Stimulated activated CD8-positive, alpha-beta memory T cell treated with anti-CD3 and anti-CD28 coated beads, Interleukin-2, amount 100 ng/mL, for 48 hours (primary cell): ENCODE measurements at regions not wholly inside any gene's neighbourhood (a gene's known extent, or its start where the extent isn't known, plus 50 kb on each side); places are given as distances from the start of the nearest gene placed in this dataset.

Experiments used
- DNase-seq, 2 donors: peaks; one replicate each; pipeline ENCODE4 v3.0.0-alpha.2; 2020; ENCODE audit warnings: low read depth in 2 of 2

GRCh38 chr3:139732729-139733128 is 55.0 kb upstream of the NMNAT3 start:
- DNase-seq: no peak

DNA sequence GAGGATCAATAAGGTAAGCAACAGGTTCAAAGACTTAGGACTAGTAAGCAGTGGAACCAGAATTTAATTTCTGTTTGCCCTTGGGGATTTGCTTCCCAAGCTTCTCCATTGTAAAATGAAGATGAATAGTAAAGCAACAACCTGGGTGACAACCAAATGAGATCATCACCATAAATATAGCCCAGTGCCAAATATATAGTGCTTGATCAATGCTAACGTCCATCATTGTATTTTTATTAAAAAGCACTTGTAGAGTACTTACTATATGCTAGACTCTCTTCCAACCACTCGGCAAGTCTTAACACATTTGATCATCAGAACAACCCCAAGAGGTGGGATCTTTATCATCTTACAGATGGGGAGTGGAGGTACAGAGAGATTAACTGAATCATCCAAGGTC is 51.5 kb upstream of the NMNAT3 start:
- DNase-seq: no peak

GRCh38 chr3:139728414-139728813 is 50.6 kb upstream of the NMNAT3 start:
- no peak for DNase-seq
